ENCODE measurements at regions not wholly inside any gene's neighbourhood (a gene's known extent, or its start where the extent isn't known, plus 50 kb on each side); places are given as distances from the start of the nearest gene placed in this dataset.

DNA sequence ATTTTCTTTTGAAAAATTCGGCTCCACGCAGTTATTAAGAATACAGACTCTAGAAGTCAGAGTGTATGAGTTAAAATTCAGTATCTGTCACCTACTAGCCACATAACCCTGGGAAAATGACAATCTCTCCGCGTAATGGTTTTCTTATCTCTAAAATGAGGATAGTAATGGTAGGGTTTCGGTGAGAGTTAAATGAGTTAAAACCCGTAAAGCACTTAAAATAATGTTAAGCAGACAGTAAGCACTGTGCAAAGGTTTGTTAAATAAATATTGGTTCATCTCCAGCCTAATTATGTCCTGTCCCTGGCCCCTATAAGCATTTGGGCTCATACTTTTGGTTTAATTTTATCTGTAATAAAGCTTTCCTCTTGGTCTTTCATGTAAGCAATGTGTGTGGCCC, 350.8 kb upstream of the GRIA3 start:
- H4K8ac ChIP-seq (ENCODE audit: low read depth, low read length): no peak overlapping the region
- no peak overlapping the region for H3K23ac ChIP-seq (ENCODE audit: low read depth, low read length, poor library complexity)
- DNase-seq (ENCODE audit: low spot score): no peak
- H3K18ac ChIP-seq (ENCODE audit: low read length): no peak overlapping the region
- H3K36me3 ChIP-seq (replicated peaks in 1 of 2; ENCODE audit: control insufficient read depth in 2 of 2, insufficient read depth in 2 of 2, low read length in 2 of 2): no peaks in the 10 kb centered on the region
- no peaks in the 10 kb centered on the region for H3K9me3 ChIP-seq (replicated peaks in 1 of 2; ENCODE audit: control insufficient read depth in 2 of 2, insufficient read depth in 1 of 2, low read depth in 1 of 2, low read length in 2 of 2)
- no peak overlapping the region for H3K4ac ChIP-seq (ENCODE audit: low read length)
- H3K4me3 ChIP-seq (ENCODE audit: low read length in 2 of 2): no peak overlapping the region
- H2AFZ ChIP-seq (ENCODE audit: low read length): no peak overlapping the region
- H2BK5ac ChIP-seq (ENCODE audit: low read length): no peak overlapping the region
- H3K9ac ChIP-seq (ENCODE audit: low read depth, low read length, poor library complexity): no peak overlapping the region
- no peak overlapping the region for H3K4me2 ChIP-seq (ENCODE audit: insufficient read depth, low read length, poor library complexity, severe bottlenecking)
- H4K91ac ChIP-seq (ENCODE audit: low read depth, low read length, poor library complexity): no peak overlapping the region
- no peaks in the 10 kb centered on the region for H3K27me3 ChIP-seq (ENCODE audit: control insufficient read depth in 3 of 3, insufficient read depth in 3 of 3, low read depth in 1 of 3, low read length in 3 of 3)
- no peak overlapping the region for H2BK15ac ChIP-seq (ENCODE audit: low read length)
- no peak overlapping the region for H2BK12ac ChIP-seq (ENCODE audit: low read length)
- H3K4me1 ChIP-seq (ENCODE audit: control insufficient read depth in 2 of 2, insufficient read depth in 1 of 2, low read depth in 1 of 2, low read length in 2 of 2): no peaks in the 10 kb centered on the region
- no peaks in the 10 kb centered on the region for H3K79me1 ChIP-seq (ENCODE audit: low read depth, low read length)
- no CpG with 5 or more reads among the region's 6 CpGs for WGBS, 2 donors (ENCODE audit: extremely low coverage in 2 of 2, insufficient read length in 2 of 2, insufficient replicate concordance in 1 of 2)
- no peak overlapping the region for H2AK5ac ChIP-seq (ENCODE audit: low read depth, low read length)
- H2BK120ac ChIP-seq (ENCODE audit: low read depth, low read length): no peak overlapping the region
- H3K27ac ChIP-seq (replicated peaks; ENCODE audit: low read length): no peak overlapping the region
- H3K14ac ChIP-seq (ENCODE audit: low read length): no peak overlapping the region

DNA sequence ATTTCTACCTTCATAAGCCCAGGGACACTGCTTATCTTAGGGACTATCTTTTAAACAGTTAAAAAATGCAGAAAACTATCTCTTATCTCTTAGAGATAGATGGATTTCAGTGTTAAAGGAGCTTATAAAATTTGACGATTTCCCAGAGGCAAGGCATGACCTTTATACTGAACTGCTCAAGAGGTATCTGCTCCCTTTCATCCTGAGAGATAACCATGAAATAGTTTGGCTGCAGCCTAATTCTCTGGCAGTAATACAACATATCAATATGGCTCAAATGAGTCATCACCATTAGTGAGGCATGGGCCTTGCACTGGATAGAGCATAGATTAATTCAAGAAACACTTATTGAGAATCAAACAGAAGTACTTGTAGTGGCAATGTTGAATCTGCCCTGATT, 348.2 kb upstream of the GRIA3 start:
- no peak overlapping the region for H3K4ac ChIP-seq (ENCODE audit: low read length)
- no peaks in the 10 kb centered on the region for H3K9me3 ChIP-seq (replicated peaks in 1 of 2; ENCODE audit: control insufficient read depth in 2 of 2, insufficient read depth in 1 of 2, low read depth in 1 of 2, low read length in 2 of 2)
- H3K14ac ChIP-seq (ENCODE audit: low read length): no peak overlapping the region
- DNase-seq (ENCODE audit: low spot score): no peak
- no peak overlapping the region for H2AK5ac ChIP-seq (ENCODE audit: low read depth, low read length)
- no peak overlapping the region for H4K91ac ChIP-seq (ENCODE audit: low read depth, low read length, poor library complexity)
- H2BK120ac ChIP-seq (ENCODE audit: low read depth, low read length): no peak overlapping the region
- H3K23ac ChIP-seq (ENCODE audit: low read depth, low read length, poor library complexity): no peak overlapping the region
- no peaks in the 10 kb centered on the region for H3K79me1 ChIP-seq (ENCODE audit: low read depth, low read length)
- H2BK5ac ChIP-seq (ENCODE audit: low read length): no peak overlapping the region
- no peak overlapping the region for H3K18ac ChIP-seq (ENCODE audit: low read length)
- no peaks in the 10 kb centered on the region for H3K36me3 ChIP-seq (replicated peaks in 1 of 2; ENCODE audit: control insufficient read depth in 2 of 2, insufficient read depth in 2 of 2, low read length in 2 of 2)
- H3K4me2 ChIP-seq (ENCODE audit: insufficient read depth, low read length, poor library complexity, severe bottlenecking): no peak overlapping the region
- H4K8ac ChIP-seq (ENCODE audit: low read depth, low read length): no peak overlapping the region
- H2BK12ac ChIP-seq (ENCODE audit: low read length): no peak overlapping the region
- no peak overlapping the region for H2BK15ac ChIP-seq (ENCODE audit: low read length)
- H3K27ac ChIP-seq (replicated peaks; ENCODE audit: low read length): no peak overlapping the region
- no peaks in the 10 kb centered on the region for H3K4me1 ChIP-seq (ENCODE audit: control insufficient read depth in 2 of 2, insufficient read depth in 1 of 2, low read depth in 1 of 2, low read length in 2 of 2)
- no peaks in the 10 kb centered on the region for H3K27me3 ChIP-seq (ENCODE audit: control insufficient read depth in 3 of 3, insufficient read depth in 3 of 3, low read depth in 1 of 3, low read length in 3 of 3)
- H3K4me3 ChIP-seq (ENCODE audit: low read length in 2 of 2): no peak overlapping the region
- H2AFZ ChIP-seq (ENCODE audit: low read length): no peak overlapping the region
- no CpG with 5 or more reads among the region's 1 CpG for WGBS, 2 donors (ENCODE audit: extremely low coverage in 2 of 2, insufficient read length in 2 of 2, insufficient replicate concordance in 1 of 2)
- H3K9ac ChIP-seq (ENCODE audit: low read depth, low read length, poor library complexity): no peak overlapping the region

DNA sequence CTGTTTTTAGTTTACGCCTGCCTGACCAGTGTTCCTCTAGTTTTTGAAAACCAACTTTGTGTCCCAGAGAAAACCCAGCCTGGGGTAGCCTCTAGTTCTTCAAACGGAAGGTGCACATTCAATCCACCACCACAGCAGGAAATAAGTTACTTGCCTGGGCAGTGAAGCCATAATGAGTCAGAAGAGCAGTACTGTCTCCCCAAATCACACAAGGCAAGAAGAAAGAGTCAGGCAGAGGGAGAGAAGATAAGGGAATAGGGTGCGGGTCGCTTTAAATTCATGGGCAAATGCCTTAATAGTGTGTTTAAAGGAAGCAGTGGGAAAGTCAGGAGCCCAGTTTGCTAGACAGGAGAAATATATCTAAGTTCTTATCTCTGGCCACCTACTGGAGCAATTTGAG, 333.8 kb upstream of the GRIA3 start:
- Histone ChIP-seq H2BK5ac (ENCODE audit: low read length) (no peak overlapping the region), H3K23ac (ENCODE audit: low read depth, low read length, poor library complexity) (no peak overlapping the region), H3K14ac (ENCODE audit: low read length) (no peak overlapping the region)

DNA sequence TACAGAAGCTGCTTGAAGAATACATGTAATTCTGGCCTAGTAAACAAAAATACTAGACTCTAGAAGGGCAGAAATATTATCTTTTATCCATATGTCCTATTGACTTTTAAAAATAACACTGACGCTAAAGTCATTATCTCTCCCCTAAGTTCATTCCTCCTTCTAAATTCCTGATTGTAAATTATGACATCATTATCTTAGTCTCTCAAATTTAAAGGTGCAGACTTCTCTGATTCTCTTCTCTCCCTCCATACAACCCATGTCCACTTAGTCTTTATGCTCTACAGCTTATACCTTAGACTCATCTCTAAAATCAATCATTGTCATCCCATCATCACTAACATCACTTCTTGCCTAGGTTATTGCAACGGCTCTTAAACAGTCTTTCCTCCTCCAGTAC, 327.9 kb upstream of the GRIA3 start:
- no peak overlapping the region for H2BK5ac ChIP-seq (ENCODE audit: low read length)
- no peak overlapping the region for H2AFZ ChIP-seq (ENCODE audit: low read length)
- H2AK5ac ChIP-seq (ENCODE audit: low read depth, low read length): no peak overlapping the region
- no peak overlapping the region for H4K8ac ChIP-seq (ENCODE audit: low read depth, low read length)
- DNase-seq (ENCODE audit: low spot score): no peak
- H3K4me3 ChIP-seq (ENCODE audit: low read length in 2 of 2): no peak overlapping the region
- no CpG with 5 or more reads among the region's 2 CpGs for WGBS, 2 donors (ENCODE audit: extremely low coverage in 2 of 2, insufficient read length in 2 of 2, insufficient replicate concordance in 1 of 2)
- H3K14ac ChIP-seq (ENCODE audit: low read length): no peak overlapping the region
- no peak overlapping the region for H3K23ac ChIP-seq (ENCODE audit: low read depth, low read length, poor library complexity)
- no peaks in the 10 kb centered on the region for H3K36me3 ChIP-seq (replicated peaks in 1 of 2; ENCODE audit: control insufficient read depth in 2 of 2, insufficient read depth in 2 of 2, low read length in 2 of 2)
- H2BK120ac ChIP-seq (ENCODE audit: low read depth, low read length): no peak overlapping the region
- H3K27me3 ChIP-seq (ENCODE audit: control insufficient read depth in 3 of 3, insufficient read depth in 3 of 3, low read depth in 1 of 3, low read length in 3 of 3): no peaks in the 10 kb centered on the region
- H2BK12ac ChIP-seq (ENCODE audit: low read length): no peak overlapping the region
- H2BK15ac ChIP-seq (ENCODE audit: low read length): no peak overlapping the region
- no peak overlapping the region for H3K18ac ChIP-seq (ENCODE audit: low read length)
- H3K9ac ChIP-seq (ENCODE audit: low read depth, low read length, poor library complexity): no peak overlapping the region
- no peaks in the 10 kb centered on the region for H3K9me3 ChIP-seq (replicated peaks in 1 of 2; ENCODE audit: control insufficient read depth in 2 of 2, insufficient read depth in 1 of 2, low read depth in 1 of 2, low read length in 2 of 2)
- no peak overlapping the region for H3K27ac ChIP-seq (replicated peaks; ENCODE audit: low read length)
- H3K79me1 ChIP-seq (ENCODE audit: low read depth, low read length): no peaks in the 10 kb centered on the region
- no peaks in the 10 kb centered on the region for H3K4me1 ChIP-seq (ENCODE audit: control insufficient read depth in 2 of 2, insufficient read depth in 1 of 2, low read depth in 1 of 2, low read length in 2 of 2)
- H3K4ac ChIP-seq (ENCODE audit: low read length): no peak overlapping the region
- H3K4me2 ChIP-seq (ENCODE audit: insufficient read depth, low read length, poor library complexity, severe bottlenecking): no peak overlapping the region
- no peak overlapping the region for H4K91ac ChIP-seq (ENCODE audit: low read depth, low read length, poor library complexity)

More for the DNA sequence above, 333.8 kb upstream of the GRIA3 start:
- no peak overlapping the region for H3K4me3 ChIP-seq (ENCODE audit: low read length in 2 of 2)
- H4K91ac ChIP-seq (ENCODE audit: low read depth, low read length, poor library complexity): no peak overlapping the region
- H3K36me3 ChIP-seq (replicated peaks in 1 of 2; ENCODE audit: control insufficient read depth in 2 of 2, insufficient read depth in 2 of 2, low read length in 2 of 2): no peaks in the 10 kb centered on the region
- no CpG with 5 or more reads among the region's 4 CpGs for WGBS, 2 donors (ENCODE audit: extremely low coverage in 2 of 2, insufficient read length in 2 of 2, insufficient replicate concordance in 1 of 2)
- H3K27me3 ChIP-seq (ENCODE audit: control insufficient read depth in 3 of 3, insufficient read depth in 3 of 3, low read depth in 1 of 3, low read length in 3 of 3): no peaks in the 10 kb centered on the region
- no peaks in the 10 kb centered on the region for H3K79me1 ChIP-seq (ENCODE audit: low read depth, low read length)
- no peak overlapping the region for H2BK120ac ChIP-seq (ENCODE audit: low read depth, low read length)
- DNase-seq (ENCODE audit: low spot score): no peak
- no peak overlapping the region for H2AFZ ChIP-seq (ENCODE audit: low read length)
- no peaks in the 10 kb centered on the region for H3K9me3 ChIP-seq (replicated peaks in 1 of 2; ENCODE audit: control insufficient read depth in 2 of 2, insufficient read depth in 1 of 2, low read depth in 1 of 2, low read length in 2 of 2)
- no peak overlapping the region for H3K4ac ChIP-seq (ENCODE audit: low read length)
- no peak overlapping the region for H2BK12ac ChIP-seq (ENCODE audit: low read length)
- no peak overlapping the region for H4K8ac ChIP-seq (ENCODE audit: low read depth, low read length)
- no peak overlapping the region for H3K27ac ChIP-seq (replicated peaks; ENCODE audit: low read length)
- no peak overlapping the region for H2BK15ac ChIP-seq (ENCODE audit: low read length)
- no peaks in the 10 kb centered on the region for H3K4me1 ChIP-seq (ENCODE audit: control insufficient read depth in 2 of 2, insufficient read depth in 1 of 2, low read depth in 1 of 2, low read length in 2 of 2)
- H3K4me2 ChIP-seq (ENCODE audit: insufficient read depth, low read length, poor library complexity, severe bottlenecking): no peak overlapping the region
- no peak overlapping the region for H2AK5ac ChIP-seq (ENCODE audit: low read depth, low read length)
- H3K18ac ChIP-seq (ENCODE audit: low read length): no peak overlapping the region
- H3K9ac ChIP-seq (ENCODE audit: low read depth, low read length, poor library complexity): no peak overlapping the region
